Neural crest cell (in vitro differentiated cells): ENCODE measurements at regions not wholly inside any gene's neighbourhood (a gene's known extent, or its start where the extent isn't known, plus 50 kb on each side); places are given as distances from the start of the nearest gene placed in this dataset.
"Not testable (repeated sequence)": the region's sequence is repeated elsewhere in the genome, so short reads cannot be mapped to it uniquely, and the experiment has no call there.

ENCODE experiments used
- DNase-seq: peaks from one replicate; pipeline ENCODE4 v3.0.0; 2021; ENCODE audit warnings: low read depth, mixed read lengths, low spot score
- H3K27ac Mint-ChIP-seq: one replicate; pipeline ENCODE4 v1.8.0; 2021; ENCODE audit warnings: mild to moderate bottlenecking, mixed read lengths; ENCODE audit not compliant: unreplicated experiment
- H3K27me3 Mint-ChIP-seq: 2 replicates; pipeline ENCODE4 v1.8.0; 2021; ENCODE audit warnings: low read depth, mild to moderate bottlenecking, mixed read lengths
- H3K36me3 Mint-ChIP-seq: 2 replicates; pipeline ENCODE4 v1.8.0; 2021; ENCODE audit warnings: low read depth, mild to moderate bottlenecking, mixed read lengths
- H3K4me1 Mint-ChIP-seq: 2 replicates; pipeline ENCODE4 v1.8.0; 2021; ENCODE audit warnings: mixed read lengths
- H3K4me3 Mint-ChIP-seq: one replicate; pipeline ENCODE4 v1.8.0; 2021; ENCODE audit warnings: mild to moderate bottlenecking, mixed read lengths
- H3K9me3 Mint-ChIP-seq: 2 replicates; pipeline ENCODE4 v1.8.0; 2021; ENCODE audit warnings: mixed read lengths
- TF ChIP-seq, protein P1 (sequence below): fragments of 200-600 bp; sonication (generic); conservative IDR thresholded peaks from 2 replicates; pipeline ENCODE4 v1.5.0; 2021; ENCODE audit warnings: antibody characterized with exemption, mild to moderate bottlenecking

DNA sequence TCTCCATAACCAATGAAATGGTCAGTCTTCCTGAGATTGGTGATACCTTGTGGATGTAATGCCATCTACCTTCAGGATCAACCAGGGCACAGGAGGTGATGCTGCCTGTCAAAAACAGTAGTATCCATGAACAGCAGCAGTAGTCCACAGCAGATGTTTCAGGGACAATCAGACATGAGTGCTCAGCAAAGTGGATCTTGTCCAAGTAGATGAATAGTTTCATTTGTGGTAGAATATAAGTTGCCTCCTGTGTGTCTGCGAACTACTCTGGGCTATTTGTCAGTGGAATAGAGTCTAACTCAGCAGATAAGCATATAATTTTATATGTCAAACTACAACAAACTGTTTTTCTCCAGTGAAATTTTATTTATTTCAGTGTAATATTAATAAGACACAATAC is 1860.1 kb upstream of the ACO1 start:
- Mint-ChIP-seq H3K4me1 (no peaks in the 10 kb centered on the region), H3K27ac (no peak overlapping the region), H3K36me3 (no peaks in the 10 kb centered on the region), H3K27me3 (no peaks in the 10 kb centered on the region), H3K9me3 (no peaks in the 10 kb centered on the region), H3K4me3 (no peak overlapping the region)
- no peak for DNase-seq
- TF ChIP-seq, protein P1, sequence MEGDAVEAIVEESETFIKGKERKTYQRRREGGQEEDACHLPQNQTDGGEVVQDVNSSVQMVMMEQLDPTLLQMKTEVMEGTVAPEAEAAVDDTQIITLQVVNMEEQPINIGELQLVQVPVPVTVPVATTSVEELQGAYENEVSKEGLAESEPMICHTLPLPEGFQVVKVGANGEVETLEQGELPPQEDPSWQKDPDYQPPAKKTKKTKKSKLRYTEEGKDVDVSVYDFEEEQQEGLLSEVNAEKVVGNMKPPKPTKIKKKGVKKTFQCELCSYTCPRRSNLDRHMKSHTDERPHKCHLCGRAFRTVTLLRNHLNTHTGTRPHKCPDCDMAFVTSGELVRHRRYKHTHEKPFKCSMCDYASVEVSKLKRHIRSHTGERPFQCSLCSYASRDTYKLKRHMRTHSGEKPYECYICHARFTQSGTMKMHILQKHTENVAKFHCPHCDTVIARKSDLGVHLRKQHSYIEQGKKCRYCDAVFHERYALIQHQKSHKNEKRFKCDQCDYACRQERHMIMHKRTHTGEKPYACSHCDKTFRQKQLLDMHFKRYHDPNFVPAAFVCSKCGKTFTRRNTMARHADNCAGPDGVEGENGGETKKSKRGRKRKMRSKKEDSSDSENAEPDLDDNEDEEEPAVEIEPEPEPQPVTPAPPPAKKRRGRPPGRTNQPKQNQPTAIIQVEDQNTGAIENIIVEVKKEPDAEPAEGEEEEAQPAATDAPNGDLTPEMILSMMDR = no peak

DNA sequence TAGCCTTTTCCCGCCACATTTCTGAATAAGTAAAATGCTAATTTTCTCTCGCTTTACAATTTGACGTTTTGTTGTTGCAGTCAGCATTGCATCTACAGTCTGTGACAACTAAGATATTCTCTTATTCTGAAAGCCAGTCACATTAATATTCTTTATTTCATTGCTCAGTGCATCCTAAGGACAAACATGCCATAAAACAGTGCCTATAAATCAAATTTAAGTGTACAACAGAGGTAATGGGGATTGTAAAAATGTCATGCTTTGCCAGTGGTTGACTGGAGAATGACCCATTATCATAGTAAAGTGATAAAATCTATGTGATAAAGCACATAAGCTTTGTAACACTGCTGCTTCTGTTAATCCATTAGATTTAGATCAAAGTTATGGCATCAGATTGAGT is 1850.0 kb upstream of the ACO1 start:
- Mint-ChIP-seq H3K4me3 (no peak overlapping the region), H3K27ac (no peak overlapping the region), H3K36me3 (peaks cover 8% of the 10 kb centered on the region), H3K27me3 (no peaks in the 10 kb centered on the region), H3K9me3 (peaks cover 20% of the 10 kb centered on the region), H3K4me1 (peaks cover 7% of the 10 kb centered on the region)
- TF ChIP-seq, protein P1 = no peak
- no peak for DNase-seq

DNA sequence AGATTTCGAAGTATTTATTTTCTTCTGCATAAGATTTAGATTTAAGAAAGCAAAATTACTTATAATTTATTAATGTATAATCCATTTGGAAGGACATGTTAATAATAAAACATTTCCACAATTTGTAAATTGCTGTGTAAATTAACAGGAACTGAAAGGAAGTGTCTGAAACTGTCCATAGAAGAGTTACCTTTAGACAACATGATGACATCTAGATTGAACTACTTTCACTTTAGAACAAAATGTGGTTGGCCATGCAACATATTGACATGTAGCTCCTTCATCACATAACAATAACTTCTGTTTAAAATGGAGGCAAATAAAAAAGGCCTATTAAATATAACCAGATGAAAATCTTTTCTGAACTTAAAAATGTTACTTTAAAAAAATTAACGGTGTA is 1849.5 kb upstream of the ACO1 start:
- Mint-ChIP-seq H3K27me3 (no peaks in the 10 kb centered on the region), H3K36me3 (peaks cover 8% of the 10 kb centered on the region), H3K4me1 (peaks cover 7% of the 10 kb centered on the region), H3K27ac (no peak overlapping the region), H3K9me3 (peaks cover 20% of the 10 kb centered on the region), H3K4me3 (no peak overlapping the region)
- TF ChIP-seq, protein P1 = no peak
- no peak for DNase-seq

DNA sequence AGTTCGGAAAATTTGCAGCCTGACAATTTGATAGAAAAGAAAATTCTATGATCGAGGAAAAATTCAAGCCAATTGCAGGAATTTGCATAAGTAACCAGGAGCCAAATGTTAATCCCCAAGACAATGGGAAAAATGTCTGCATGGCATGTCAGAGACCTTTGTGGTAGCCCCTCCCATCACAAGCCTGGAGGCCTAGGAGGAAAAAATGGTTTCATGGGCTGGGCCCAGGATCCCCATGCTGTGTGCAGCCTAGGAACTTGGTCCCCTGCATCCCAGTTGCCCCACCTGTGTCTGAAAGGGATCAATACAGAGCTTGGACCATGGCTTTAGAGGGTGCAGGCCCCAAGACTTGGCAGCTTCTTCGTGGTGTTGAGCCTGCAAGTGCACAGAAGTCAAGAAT is 1847.9 kb upstream of the ACO1 start:
- peaks cover 22% of the 10 kb centered on the region for H3K9me3 Mint-ChIP-seq
- no peak overlapping the region for H3K27ac Mint-ChIP-seq
- DNase-seq = no peak
- H3K4me3 Mint-ChIP-seq = no peak overlapping the region
- H3K27me3 Mint-ChIP-seq = no peaks in the 10 kb centered on the region
- TF ChIP-seq, protein P1 = no peak
- peaks cover 10% of the 10 kb centered on the region for H3K36me3 Mint-ChIP-seq
- no peaks in the 10 kb centered on the region for H3K4me1 Mint-ChIP-seq

DNA sequence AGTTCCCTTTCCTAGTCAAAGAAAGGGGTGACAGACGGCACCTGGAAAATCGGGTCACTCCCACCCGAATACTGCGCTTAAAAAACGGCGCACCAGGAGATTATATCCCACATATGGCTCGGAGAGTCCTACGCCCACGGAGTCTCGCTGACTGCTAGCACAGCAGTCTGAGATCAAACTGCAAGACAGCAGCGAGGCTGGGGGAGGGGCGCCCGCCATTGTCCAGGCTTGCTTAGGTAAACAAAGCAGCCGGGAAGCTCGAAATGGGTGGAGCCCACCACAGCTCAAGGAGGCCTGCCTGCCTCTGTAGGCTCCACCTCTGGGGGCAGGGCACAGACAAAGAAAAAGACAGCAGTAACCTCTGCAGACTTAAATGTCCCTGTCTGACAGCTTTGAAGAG is 1844.7 kb upstream of the ACO1 start:
- not testable (repeated sequence) for H3K4me1 Mint-ChIP-seq, H3K4me3 Mint-ChIP-seq, DNase-seq, H3K27me3 Mint-ChIP-seq, H3K27ac Mint-ChIP-seq
- peaks cover 22% of the 10 kb centered on the region for H3K9me3 Mint-ChIP-seq
- peaks cover 10% of the 10 kb centered on the region for H3K36me3 Mint-ChIP-seq

DNA sequence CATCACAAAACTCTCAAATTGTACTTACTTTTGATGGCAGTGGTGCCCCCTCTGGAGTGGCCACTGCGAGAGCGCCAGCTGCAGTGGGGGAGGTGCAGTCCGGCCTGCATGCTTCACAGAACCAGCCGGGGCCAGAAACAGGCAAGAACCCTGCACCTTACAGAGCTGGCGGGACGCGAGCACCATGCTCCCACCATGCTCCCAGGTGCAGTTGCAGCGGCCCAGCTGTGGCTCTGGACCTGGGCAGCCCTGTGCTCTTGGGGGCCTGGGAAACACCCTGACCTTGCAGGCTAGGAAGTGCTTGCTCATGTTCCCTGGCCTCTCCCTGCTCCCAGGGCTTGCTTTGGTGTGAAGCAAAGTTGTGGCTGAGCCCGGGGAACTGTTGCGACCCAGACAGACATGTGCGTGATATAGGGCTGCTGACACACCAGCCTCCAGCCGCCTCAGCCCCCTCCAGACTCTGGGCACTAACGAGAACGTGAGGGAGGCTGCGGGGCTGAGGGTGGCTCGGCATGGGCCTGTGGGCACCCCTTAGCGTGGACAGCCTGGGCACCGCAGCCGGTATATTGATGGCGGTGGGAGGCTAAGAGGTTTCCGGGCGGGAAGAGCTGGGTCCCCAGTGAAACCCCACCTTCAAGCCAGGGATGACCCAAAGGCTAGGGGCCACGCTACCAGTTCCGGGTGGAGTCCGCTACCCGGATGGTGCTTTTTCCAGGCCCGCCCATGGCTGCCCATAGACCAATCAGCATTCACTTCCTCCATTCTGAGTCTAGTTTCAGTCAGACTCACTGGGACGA is 1809.9 kb upstream of the ACO1 start:
- H3K27ac Mint-ChIP-seq = no peak overlapping the region

More for the DNA sequence above, 1809.9 kb upstream of the ACO1 start:
- Mint-ChIP-seq H3K9me3 (no peaks in the 10 kb centered on the region), H3K27me3 (no peaks in the 10 kb centered on the region), H3K36me3 (no peaks in the 10 kb centered on the region), H3K4me1 (no peaks in the 10 kb centered on the region), H3K4me3 (no peak overlapping the region)
- no peak for DNase-seq
- TF ChIP-seq, protein P1 = no peak
